Endothelial cell of umbilical vein (primary cell): ENCODE measurements at regions not wholly inside any gene's neighbourhood (a gene's known extent, or its start where the extent isn't known, plus 50 kb on each side); places are given as distances from the start of the nearest gene placed in this dataset.

Experiments
- CTCF ChIP-seq, 2 donors: IDR thresholded peaks; 1 replicate in 1 of 2; 2 replicates in 1 of 2; pipeline ENCODE4 v1.5.1; 2011; ENCODE audit warnings: low read length in 2 of 2, mild to moderate bottlenecking in 2 of 2, moderate library complexity in 2 of 2, control low read depth in 1 of 2, inconsistent platforms in 1 of 2, low read depth in 1 of 2; ENCODE audit not compliant: insufficient read depth in 1 of 2; ENCODE audit errors: extremely low read depth in 1 of 2
- EZH2 ChIP-seq: IDR thresholded peaks from 2 replicates; pipeline ENCODE4 v1.6.1; 2012; ENCODE audit warnings: borderline replicate concordance, low read depth, mild to moderate bottlenecking, moderate library complexity, low read length, inconsistent platforms; ENCODE audit not compliant: severe bottlenecking
- FOS ChIP-seq: IDR thresholded peaks from 2 replicates; pipeline ENCODE4 v1.6.1; 2011; ENCODE audit warnings: mild to moderate bottlenecking, low read length, moderate library complexity, borderline replicate concordance; ENCODE audit not compliant: insufficient read depth
- GATA2 ChIP-seq: IDR thresholded peaks from 2 replicates; pipeline ENCODE4 v1.7.0; 2011; ENCODE audit warnings: low read depth, mild to moderate bottlenecking, moderate library complexity, mixed read lengths, low read length; ENCODE audit not compliant: insufficient read length, insufficient read depth
- JUN ChIP-seq: IDR thresholded peaks from 2 replicates; pipeline ENCODE4 v1.6.1; 2011; ENCODE audit warnings: borderline replicate concordance, low read depth; ENCODE audit not compliant: insufficient read length, insufficient read depth

DNA sequence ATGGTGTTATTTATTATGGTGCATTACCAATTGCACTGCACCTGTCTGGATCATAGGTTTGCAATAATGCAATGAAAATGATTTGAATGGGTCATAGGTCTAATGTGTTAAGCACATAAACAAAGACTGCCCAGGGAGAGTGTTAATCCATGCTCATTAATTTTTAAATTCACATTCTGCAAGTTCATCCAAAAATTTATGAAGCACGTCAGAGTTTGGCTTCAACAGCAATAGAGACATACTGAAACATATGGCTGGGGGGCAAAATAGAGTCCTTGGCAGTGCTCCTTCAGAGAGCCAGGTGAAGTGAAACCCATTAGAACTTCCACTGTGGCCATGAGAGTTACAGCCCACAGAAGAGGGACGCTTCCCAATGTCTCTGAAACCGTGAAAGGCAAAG is 441.1 kb downstream of the POM121L12 start:
- TF ChIP-seq CTCF (IDR thresholded peaks at IDR 0.05; ENCODE audit: extremely low read depth in 1 of 2, insufficient read depth in 1 of 2, low read depth in 1 of 2, low read length in 2 of 2) (no peak), JUN (no peak), GATA2 (no peak), EZH2 (no peak), FOS (no peak)
